Heart left ventricle (tissue), 16 donors: ENCODE measurements at regions not wholly inside any gene's neighbourhood (a gene's known extent, or its start where the extent isn't known, plus 50 kb on each side); places are given as distances from the start of the nearest gene placed in this dataset.

Experiments
- ATAC-seq, 4 donors: fragments of 200-7000 bp; cut with Tn5 transposase; one replicate each; pipeline ENCODE4 v1.9.1; 2020 to 2022; ENCODE audit warnings: moderate library complexity in 4 of 4, mild to moderate bottlenecking in 3 of 4, moderate number of reproducible peaks in 1 of 4
- DNase-seq, 5 donors: peaks; one replicate each; pipeline ENCODE4 v3.0.0-alpha.2; 2020
- H3K27ac ChIP-seq, 12 donors: fragments of 200-600 bp; sonication (generic) in 4 of 12; one replicate each; pipeline versions ENCODE4 v1.5.0 to v1.8.0; 2016 to 2022; ENCODE audit warnings: mild to moderate bottlenecking in 2 of 12
- H3K27me3 ChIP-seq, 9 donors: fragments of 200-600 bp; sonication (generic) in 2 of 9; one replicate each; pipeline versions ENCODE4 v1.5.1 to v1.8.0; 2016 to 2022; ENCODE audit warnings: mild to moderate bottlenecking in 3 of 9
- H3K36me3 ChIP-seq, 9 donors: fragments of 200-600 bp; sonication (generic) in 2 of 9; one replicate each; pipeline versions ENCODE4 v1.5.0 to v1.8.0; 2018 to 2022; ENCODE audit warnings: mild to moderate bottlenecking in 2 of 9
- H3K4me1 ChIP-seq, 12 donors: fragments of 200-600 bp; sonication (generic) in 4 of 12; one replicate each; pipeline versions ENCODE4 v1.5.0 to v1.8.0; 2016 to 2022; ENCODE audit warnings: mild to moderate bottlenecking in 3 of 12
- H3K4me3 ChIP-seq, 12 donors: fragments of 200-600 bp; sonication (generic) in 4 of 12; one replicate each; pipeline versions ENCODE4 v1.5.0 to v1.8.0; 2017 to 2022; ENCODE audit warnings: mild to moderate bottlenecking in 9 of 12, moderate library complexity in 4 of 12
- H3K9me3 ChIP-seq, 12 donors: fragments of 200-600 bp; sonication (generic) in 4 of 12; one replicate each; pipeline versions ENCODE4 v1.5.0 to v1.8.0; 2016 to 2022; ENCODE audit warnings: mild to moderate bottlenecking in 1 of 12
- POLR2A ChIP-seq, 2 donors: fragments of 450-650 bp; IDR thresholded peaks; one replicate each; pipeline ENCODE4 v1.6.1; 2017; ENCODE audit warnings: antibody characterized with exemption in 2 of 2, mild to moderate bottlenecking in 2 of 2, moderate library complexity in 2 of 2
- WGBS, 4 donors: extraction: QIAGEN DNeasy Blood & Tissue Kit in 2 of 4; methylation state at CpG; one replicate each; pipeline versions ENCODE4 v1.1.5 to v1.1.7; 2013 to 2018; 5-methylcytosine and 5-hydroxymethylcytosine counted together
- intact Hi-C, 10 donors: fragments of 100-400 bp; cut with DNase I; formaldehyde crosslinking; loops; one replicate each; pipeline versions ENCODE4 v1.11.1 to v1.14.2; 2022
- TF ChIP-seq, protein P1 (sequence below), 12 donors: fragments of 200-600 bp; sonication (generic) in 4 of 12; IDR thresholded peaks; one replicate each; pipeline versions ENCODE4 v1.5.0 to v1.8.0; 2018 to 2022; ENCODE audit warnings: antibody characterized with exemption in 12 of 12, mild to moderate bottlenecking in 5 of 12
- donor health status: ischemic (EF 13 %, LVEDD 7.1; RV severe dilation, severe dysfunction).
- donor health status: healthy with polysubstance abuse.
- donor health status: DM: no; HTN: yes; CAD: no.
- donor health status: DM: no; HTN: no; CAD: no.
- donor health status: ischemic (EF 25% LVEDD 6.9; RV normal size, moderate dysfunction).
- donor health status: ischemic (EF 25% LVEDD 5.7; RV mildly dilated, moderate dysfunction).
- donor health status: healthy.
- donor health status: DM: yes; HTN: yes; CAD: no.
- donor health status: ischemic (EF 35%, LVEDD 5.7; RV mildly dilated, moderate dysfunction).
- donor health status: nonischemic (EF 11% LVEDD 7.7; RV severe dilation, severe dysfunction).
- donor health status: DM: yes; HTN: yes; CAD: no.
- donor health status: PGD.
- donor health status: ischemic (EF 29% LVEDD 5.4; RV normal size, mild dysfunction).
- donor health status: nonischemic (EF 23%, LVEDD 6.1; RV moderate dilation, normal function).

DNA sequence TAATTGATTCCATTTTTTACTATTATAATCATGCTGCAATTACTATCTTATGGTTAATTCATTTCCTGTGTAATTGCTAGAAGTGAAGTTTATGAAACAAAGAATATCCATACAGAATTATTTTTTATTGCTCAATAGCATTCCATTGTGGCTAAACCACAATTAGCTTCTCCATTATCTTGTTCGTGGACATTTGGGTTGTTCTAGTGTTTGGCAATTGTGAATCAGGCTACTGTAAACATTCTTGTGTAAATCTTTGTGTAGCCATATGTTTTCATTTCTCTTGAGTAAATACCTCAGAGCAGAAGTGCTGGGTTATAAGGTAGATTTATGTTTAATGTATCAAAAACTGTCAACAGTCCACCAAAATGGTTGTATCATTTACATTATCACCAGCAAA is 341.1 kb downstream of the MAT2B start:
- Histone ChIP-seq H3K4me1 (no peaks in the 10 kb centered on the region), H3K27me3 (no peaks in the 10 kb centered on the region), H3K4me3 (no peak overlapping the region), H3K9me3 (peaks cover 0 to 16% (median 3%) of the 10 kb centered on the region in 12 donors), H3K36me3 (no peaks in the 10 kb centered on the region), H3K27ac (no peak overlapping the region)
- TF ChIP-seq POLR2A (IDR thresholded peaks at IDR 0.05), result no peak
- TF ChIP-seq, protein P1, sequence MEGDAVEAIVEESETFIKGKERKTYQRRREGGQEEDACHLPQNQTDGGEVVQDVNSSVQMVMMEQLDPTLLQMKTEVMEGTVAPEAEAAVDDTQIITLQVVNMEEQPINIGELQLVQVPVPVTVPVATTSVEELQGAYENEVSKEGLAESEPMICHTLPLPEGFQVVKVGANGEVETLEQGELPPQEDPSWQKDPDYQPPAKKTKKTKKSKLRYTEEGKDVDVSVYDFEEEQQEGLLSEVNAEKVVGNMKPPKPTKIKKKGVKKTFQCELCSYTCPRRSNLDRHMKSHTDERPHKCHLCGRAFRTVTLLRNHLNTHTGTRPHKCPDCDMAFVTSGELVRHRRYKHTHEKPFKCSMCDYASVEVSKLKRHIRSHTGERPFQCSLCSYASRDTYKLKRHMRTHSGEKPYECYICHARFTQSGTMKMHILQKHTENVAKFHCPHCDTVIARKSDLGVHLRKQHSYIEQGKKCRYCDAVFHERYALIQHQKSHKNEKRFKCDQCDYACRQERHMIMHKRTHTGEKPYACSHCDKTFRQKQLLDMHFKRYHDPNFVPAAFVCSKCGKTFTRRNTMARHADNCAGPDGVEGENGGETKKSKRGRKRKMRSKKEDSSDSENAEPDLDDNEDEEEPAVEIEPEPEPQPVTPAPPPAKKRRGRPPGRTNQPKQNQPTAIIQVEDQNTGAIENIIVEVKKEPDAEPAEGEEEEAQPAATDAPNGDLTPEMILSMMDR (IDR thresholded peaks at IDR 0.05), result no peak
- ATAC-seq (no peak), DNase-seq (no peak)
- intact Hi-C loops, result no loop called here
- WGBS, 4 donors, result 44 to 67% (median 62%) methylated on average over 1 of the region's 1 CpG

DNA sequence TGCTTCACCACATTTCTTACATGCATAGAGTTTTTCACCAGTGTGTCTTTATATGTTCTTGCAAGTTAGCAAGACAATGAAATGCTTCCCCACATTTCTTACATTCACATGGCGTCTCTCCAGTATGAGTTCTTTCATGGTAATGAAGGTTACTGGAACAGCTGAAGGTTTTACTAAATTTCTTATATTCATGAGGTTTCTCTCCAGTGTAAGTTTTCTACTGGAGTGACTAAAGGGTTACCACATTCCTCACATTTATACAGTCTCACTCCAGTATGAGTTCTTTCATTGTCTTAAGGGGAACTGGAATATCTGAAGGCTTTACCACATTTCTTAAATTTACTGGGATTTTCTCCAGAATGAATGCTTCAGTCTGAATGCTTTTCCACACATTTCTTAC is 350.3 kb downstream of the MAT2B start:
- H3K4me1 ChIP-seq, result no peaks in the 10 kb centered on the region

DNA sequence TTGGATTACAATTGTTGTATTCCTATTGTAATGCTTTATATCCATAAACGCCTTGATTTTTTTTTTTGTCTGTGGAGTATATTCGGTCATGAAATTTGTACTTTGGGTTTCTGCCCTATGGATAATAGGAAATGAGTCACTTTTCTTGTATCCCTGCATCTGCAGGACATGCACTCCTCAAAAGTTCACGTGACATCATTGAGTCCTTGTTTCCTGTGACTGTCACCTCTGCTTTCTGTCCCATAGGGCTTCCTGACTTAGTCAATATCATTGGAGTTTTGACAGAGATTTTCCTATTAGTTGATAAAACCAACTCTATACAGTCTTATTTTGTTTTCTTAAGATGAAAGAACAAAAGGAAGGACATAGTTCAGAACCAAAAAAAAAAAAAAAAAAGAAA is 356.3 kb downstream of the MAT2B start:
- DNase-seq, result no peak
- no peak overlapping the region for H3K4me3 ChIP-seq
- no peaks in the 10 kb centered on the region for H3K36me3 ChIP-seq
- WGBS, 4 donors, result 47 to 57% (median 52%) methylated on average over 3 of the region's 3 CpGs
- intact Hi-C loops, result no loop called here
- H3K9me3 ChIP-seq, result peaks cover 0 to 9% (median 0%) of the 10 kb centered on the region in 12 donors
- TF ChIP-seq POLR2A (IDR thresholded peaks at IDR 0.05), result no peak
- TF ChIP-seq, protein P1 (IDR thresholded peaks at IDR 0.05), result no peak
- no peak for ATAC-seq
- H3K4me1 ChIP-seq, result no peaks in the 10 kb centered on the region
- H3K27ac ChIP-seq, result no peak overlapping the region
- no peaks in the 10 kb centered on the region for H3K27me3 ChIP-seq

More for the DNA sequence above, 350.3 kb downstream of the MAT2B start:
- no peak overlapping the region for H3K4me3 ChIP-seq
- ATAC-seq (no peak), DNase-seq (no peak)
- no peak overlapping the region for H3K27ac ChIP-seq
- TF ChIP-seq, protein P1 (IDR thresholded peaks at IDR 0.05), result no peak
- no peak for TF ChIP-seq POLR2A (IDR thresholded peaks at IDR 0.05)
- H3K36me3 ChIP-seq, result no peaks in the 10 kb centered on the region
- H3K9me3 ChIP-seq, result peaks cover 0 to 28% (median 14%) of the 10 kb centered on the region in 12 donors
- intact Hi-C loops, result no loop called here
- WGBS, 4 donors, result 92 to 95% (median 94%) methylated on average over 1 of the region's 1 CpG
- no peaks in the 10 kb centered on the region for H3K27me3 ChIP-seq

DNA sequence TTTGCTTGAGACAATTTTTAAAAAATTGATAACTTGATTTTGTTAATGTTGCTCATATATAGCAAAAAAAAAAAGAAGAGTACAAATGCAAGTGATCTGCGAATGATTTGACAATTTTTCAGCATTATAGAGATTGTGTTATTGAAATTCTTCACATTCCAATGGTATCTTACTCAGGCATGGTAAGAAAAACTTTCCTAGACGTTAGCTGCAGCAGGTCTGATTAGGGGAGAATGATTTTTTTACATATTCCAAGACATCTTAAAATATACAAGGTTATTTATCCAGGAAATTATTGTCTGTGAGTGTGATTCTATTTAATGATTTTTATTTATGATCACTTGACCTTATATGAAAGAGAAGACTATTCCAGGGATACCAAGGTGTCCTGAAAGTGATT is 361.9 kb downstream of the MAT2B start:
- no peak for TF ChIP-seq POLR2A (IDR thresholded peaks at IDR 0.05)
- DNase-seq (no peak), ATAC-seq (no peak)
- Histone ChIP-seq H3K27me3 (no peaks in the 10 kb centered on the region), H3K36me3 (no peaks in the 10 kb centered on the region), H3K27ac (no peak overlapping the region), H3K4me3 (no peak overlapping the region), H3K9me3 (no peaks in the 10 kb centered on the region), H3K4me1 (no peaks in the 10 kb centered on the region)
- intact Hi-C loops, result no loop called here
- WGBS, 4 donors, result 26 to 46% (median 40%) methylated on average over 2 of the region's 2 CpGs

DNA sequence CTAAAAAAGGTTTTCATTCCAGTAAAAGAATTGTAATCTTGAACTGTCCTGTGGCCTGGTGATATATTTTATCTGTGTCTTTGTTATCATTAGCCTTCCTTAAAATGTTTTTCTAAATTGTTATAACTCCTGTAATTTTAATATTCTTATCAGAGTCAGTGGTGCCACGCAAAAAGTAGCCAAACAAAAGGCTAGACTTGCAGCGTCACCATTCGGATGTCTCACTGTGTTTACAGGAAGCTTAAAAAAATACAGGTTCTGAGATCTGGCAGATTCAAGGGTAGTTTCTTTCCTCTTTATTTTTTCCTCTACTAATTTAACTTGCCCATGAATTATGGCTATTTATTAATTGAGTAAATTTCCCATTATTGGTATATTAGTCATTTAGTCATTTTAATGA is 362.3 kb downstream of the MAT2B start:
- WGBS, 4 donors, result 45 to 56% (median 48%) methylated on average over 3 of the region's 3 CpGs
- H3K36me3 ChIP-seq, result no peaks in the 10 kb centered on the region
- no peaks in the 10 kb centered on the region for H3K27me3 ChIP-seq
- TF ChIP-seq, protein P1 (IDR thresholded peaks at IDR 0.05), result no peak
- no peak for TF ChIP-seq POLR2A (IDR thresholded peaks at IDR 0.05)
- no peak overlapping the region for H3K27ac ChIP-seq
- H3K4me1 ChIP-seq, result no peaks in the 10 kb centered on the region
- H3K9me3 ChIP-seq, result no peaks in the 10 kb centered on the region
- DNase-seq (no peak), ATAC-seq (no peak)
- no peak overlapping the region for H3K4me3 ChIP-seq
- intact Hi-C loops, result no loop called here
